Renal pelvis (tissue), 1 donor: ENCODE measurements at regions not wholly inside any gene's neighbourhood (a gene's known extent, or its start where the extent isn't known, plus 50 kb on each side); places are given as distances from the start of the nearest gene placed in this dataset.

Experiments used
- DNase-seq: peaks from one replicate; pipeline ENCODE4 v3.0.0-alpha.2; 2013

- DNase-seq = no peak
Measured at GRCh38 chr11:95549301-95549700, 240.3 kb downstream of the FAM76B start.

GRCh38 chr11:95548416-95548815 is 241.2 kb downstream of the FAM76B start:
- no peak for DNase-seq

GRCh38 chr11:95547976-95548375 is 241.6 kb downstream of the FAM76B start:
- no peak for DNase-seq

- no peak for DNase-seq
Measured at GRCh38 chr11:95547186-95547585, 242.4 kb downstream of the FAM76B start.

- DNase-seq = no peak
Measured at GRCh38 chr11:95545116-95545875, 244.3 kb downstream of the FAM76B start.

- DNase-seq = no peak
Measured at GRCh38 chr11:95544095-95544856, 245.3 kb downstream of the FAM76B start.

- DNase-seq = no peak
Measured at GRCh38 chr11:95542868-95543551, 246.6 kb downstream of the FAM76B start.

GRCh38 chr11:95541715-95542114 is 247.9 kb downstream of the FAM76B start:
- DNase-seq = no peak

- no peak for DNase-seq
Measured at GRCh38 chr11:95536047-95536690, 253.4 kb downstream of the FAM76B start.

GRCh38 chr11:95534809-95535208 is 254.8 kb downstream of the FAM76B start:
- DNase-seq = no peak

- DNase-seq = no peak
Measured at GRCh38 chr11:95534226-95534625, 255.4 kb downstream of the FAM76B start.

GRCh38 chr11:95531116-95531515 is 258.5 kb downstream of the FAM76B start:
- DNase-seq = no peak

GRCh38 chr11:95524314-95525036 is 265.1 kb downstream of the FAM76B start:
- no peak for DNase-seq

GRCh38 chr11:95522874-95523273 is 266.7 kb downstream of the FAM76B start:
- DNase-seq = no peak

GRCh38 chr11:95521862-95522261 is 267.7 kb downstream of the FAM76B start:
- no peak for DNase-seq

- no peak for DNase-seq
Measured at GRCh38 chr11:95521133-95521542, 268.4 kb downstream of the FAM76B start.

- no peak for DNase-seq
Measured at GRCh38 chr11:95520369-95521132, 269.0 kb downstream of the FAM76B start.

- DNase-seq = no peak
Measured at GRCh38 chr11:95519912-95520311, 269.7 kb downstream of the FAM76B start.

GRCh38 chr11:95517453-95517852 is 272.1 kb downstream of the FAM76B start:
- DNase-seq = no peak

- no peak for DNase-seq
Measured at GRCh38 chr11:95516786-95517185, 272.8 kb downstream of the FAM76B start.

- no peak for DNase-seq
Measured at GRCh38 chr11:95516175-95516574, 273.4 kb downstream of the FAM76B start.
